Esophagus squamous epithelium (tissue), 5 donors: ENCODE measurements at regions not wholly inside any gene's neighbourhood (a gene's known extent, or its start where the extent isn't known, plus 50 kb on each side); places are given as distances from the start of the nearest gene placed in this dataset.
A peak's percentile ranks its signal among the peaks of the same experiment; 100 is the strongest.

ENCODE experiments used
- DNase-seq: peaks from one replicate; lab custom pipeline; 2025; lab: John Stamatoyannopoulos, UW
- H3K27ac ChIP-seq, 4 donors: fragments of 200-600 bp; sonication (generic); one replicate each; pipeline ENCODE4 v1.5.1; 2016 to 2019; ENCODE audit warnings: mild to moderate bottlenecking in 1 of 4
- H3K27me3 ChIP-seq, 4 donors: fragments of 200-600 bp; sonication (generic); 1 replicate in 3 of 4; 2 replicates in 1 of 4; pipeline versions ENCODE4 v1.5.1 to v1.6.0; 2017 to 2021; ENCODE audit warnings: antibody characterized with exemption in 1 of 4
- H3K36me3 ChIP-seq, 3 donors: fragments of 200-600 bp; sonication (generic); one replicate each; pipeline ENCODE4 v1.5.1; 2016 to 2019
- H3K4me1 ChIP-seq, 3 donors: fragments of 200-600 bp; sonication (generic); one replicate each; pipeline ENCODE4 v1.5.1; 2017 to 2019
- H3K4me3 ChIP-seq, 4 donors: fragments of 200-600 bp; sonication (generic); 1 replicate in 3 of 4; 2 replicates in 1 of 4; pipeline ENCODE4 v1.5.1; 2016 to 2019; ENCODE audit warnings: mild to moderate bottlenecking in 2 of 4, moderate library complexity in 1 of 4
- H3K9me3 ChIP-seq, 3 donors: fragments of 200-600 bp; sonication (generic); one replicate each; pipeline ENCODE4 v1.5.1; 2016 to 2019
- POLR2A ChIP-seq, 4 donors: fragments of 450-650 bp; IDR thresholded peaks; one replicate each; pipeline ENCODE4 v1.6.1; 2017; ENCODE audit warnings: antibody characterized with exemption in 4 of 4, mild to moderate bottlenecking in 4 of 4, moderate library complexity in 3 of 4
- WGBS, 2 donors: methylation state at CpG; one replicate each; pipeline ENCODE4 v1.1.5; 2018; 5-methylcytosine and 5-hydroxymethylcytosine counted together
- intact Hi-C: fragments of 100-400 bp; cut with DNase I; formaldehyde crosslinking; loops from one replicate; pipeline ENCODE4 v1.15.0; 2022
- TF ChIP-seq, protein P1 (sequence below), 6 experiments: fragments of 450-650 bp in 4 of 6; fragments of 200-600 bp in 2 of 6; sonication (generic) in 2 of 6; IDR thresholded peaks; one replicate each; pipeline ENCODE4 v1.5.1; 2016 to 2019; ENCODE audit warnings: antibody characterized with exemption in 6 of 6, mild to moderate bottlenecking in 4 of 6, moderate library complexity in 4 of 6
- donor health status: DM: yes; HTN: yes; CAD: no.

DNA sequence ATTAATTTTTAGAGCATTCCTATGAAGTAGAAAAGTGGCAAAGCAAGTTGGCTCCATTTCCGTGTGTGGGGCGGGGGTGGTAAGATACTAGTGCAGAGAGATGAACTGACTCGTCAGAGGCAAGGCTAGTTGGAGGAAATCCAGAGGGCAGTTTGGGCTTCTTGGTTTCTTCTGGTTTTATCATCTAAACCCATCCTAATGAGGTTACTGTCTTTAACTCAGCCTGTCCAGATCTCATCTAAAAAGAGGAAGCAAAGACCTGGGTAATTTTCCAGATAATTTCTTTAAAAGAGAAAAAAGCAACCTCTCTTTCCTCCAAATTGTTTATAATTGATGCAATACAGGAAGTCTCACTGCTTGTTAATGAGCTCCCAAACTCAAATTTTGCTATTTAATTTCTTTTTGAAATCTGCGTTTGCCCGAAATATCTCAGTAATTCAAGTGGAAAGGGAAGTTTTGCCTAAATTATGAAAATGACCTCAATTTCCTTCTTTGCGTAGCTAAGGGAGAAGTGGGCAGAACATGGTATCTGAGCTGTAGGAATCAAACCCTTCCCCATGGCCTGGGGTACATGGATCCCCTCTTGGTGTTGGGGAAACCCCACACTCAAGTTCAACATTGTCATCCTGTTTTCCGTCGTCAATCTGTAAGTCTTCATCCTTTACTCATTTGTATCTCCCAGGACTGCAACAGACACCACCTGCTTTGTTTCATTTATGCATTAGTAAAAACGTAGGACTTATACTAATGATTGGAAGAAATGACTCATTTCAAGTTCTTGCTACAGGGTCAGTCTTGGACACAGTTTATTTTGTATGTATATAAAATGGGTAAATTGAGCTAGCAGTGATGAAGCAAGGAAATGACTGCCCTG is 89.1 kb upstream of the KLF7 start:
- H3K4me3 ChIP-seq, result no peak overlapping the region
- DNase-seq, result no peak
- no peaks in the 10 kb centered on the region for H3K9me3 ChIP-seq
- peak overlapping the region in 3 of 4 donors; percentile 25 to 75 (median 74) for H3K27ac ChIP-seq
- intact Hi-C loops, result no loop called here
- H3K36me3 ChIP-seq, result no peaks in the 10 kb centered on the region
- peaks cover 19 to 64% (median 23%) of the 10 kb centered on the region in 3 donors for H3K4me1 ChIP-seq
- no peaks in the 10 kb centered on the region for H3K27me3 ChIP-seq
- TF ChIP-seq, protein P1, sequence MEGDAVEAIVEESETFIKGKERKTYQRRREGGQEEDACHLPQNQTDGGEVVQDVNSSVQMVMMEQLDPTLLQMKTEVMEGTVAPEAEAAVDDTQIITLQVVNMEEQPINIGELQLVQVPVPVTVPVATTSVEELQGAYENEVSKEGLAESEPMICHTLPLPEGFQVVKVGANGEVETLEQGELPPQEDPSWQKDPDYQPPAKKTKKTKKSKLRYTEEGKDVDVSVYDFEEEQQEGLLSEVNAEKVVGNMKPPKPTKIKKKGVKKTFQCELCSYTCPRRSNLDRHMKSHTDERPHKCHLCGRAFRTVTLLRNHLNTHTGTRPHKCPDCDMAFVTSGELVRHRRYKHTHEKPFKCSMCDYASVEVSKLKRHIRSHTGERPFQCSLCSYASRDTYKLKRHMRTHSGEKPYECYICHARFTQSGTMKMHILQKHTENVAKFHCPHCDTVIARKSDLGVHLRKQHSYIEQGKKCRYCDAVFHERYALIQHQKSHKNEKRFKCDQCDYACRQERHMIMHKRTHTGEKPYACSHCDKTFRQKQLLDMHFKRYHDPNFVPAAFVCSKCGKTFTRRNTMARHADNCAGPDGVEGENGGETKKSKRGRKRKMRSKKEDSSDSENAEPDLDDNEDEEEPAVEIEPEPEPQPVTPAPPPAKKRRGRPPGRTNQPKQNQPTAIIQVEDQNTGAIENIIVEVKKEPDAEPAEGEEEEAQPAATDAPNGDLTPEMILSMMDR (IDR thresholded peaks at IDR 0.05), result no peak
- WGBS, 2 donors, result 43 to 45% methylated on average over 9 of the region's 9 CpGs

DNA sequence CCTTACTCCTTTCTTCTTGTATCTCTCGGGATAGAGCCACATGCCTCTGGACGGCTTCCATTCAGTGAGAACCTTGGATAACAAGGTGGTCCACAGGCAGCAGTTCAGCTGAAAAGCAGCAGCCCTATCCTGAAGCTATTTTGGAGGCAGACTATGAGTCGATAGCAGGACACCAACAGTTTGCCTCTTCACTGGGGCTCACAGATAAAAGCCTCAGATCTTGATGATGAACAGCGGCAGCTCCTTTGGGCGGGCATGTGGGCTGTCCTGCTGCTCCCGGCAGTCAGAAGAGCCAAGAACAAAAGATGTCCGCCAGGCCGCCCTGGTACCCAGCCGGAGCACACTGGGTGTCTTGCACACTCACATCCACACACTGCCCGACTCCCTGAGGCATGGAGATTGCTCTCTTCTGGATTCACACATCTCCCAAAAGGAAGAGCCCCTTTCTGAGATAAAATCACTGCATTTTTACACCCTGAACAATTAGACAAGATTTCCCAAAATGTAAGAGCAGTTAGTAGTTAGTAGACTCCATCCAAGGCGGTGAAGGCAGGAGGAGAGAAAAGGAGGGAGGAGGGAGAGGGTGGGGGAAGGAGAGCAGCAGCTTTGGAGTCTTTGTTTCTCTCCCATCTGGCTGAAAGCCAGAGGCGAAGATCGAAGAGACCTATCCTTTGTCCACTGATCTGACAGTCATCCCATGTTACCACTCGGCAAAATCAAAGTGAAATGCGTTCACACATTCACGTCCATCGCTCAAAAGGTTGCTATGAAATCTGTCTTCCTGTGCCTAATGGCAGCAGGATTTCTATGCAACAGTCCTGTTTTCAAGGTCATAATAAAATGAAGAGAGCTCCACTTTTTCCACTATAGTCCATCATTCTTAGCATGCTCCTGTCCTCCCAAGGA is 90.1 kb upstream of the KLF7 start:
- DNase-seq, result no peak
- TF ChIP-seq POLR2A (IDR thresholded peaks at IDR 0.05), result no peak
- TF ChIP-seq, protein P1 (IDR thresholded peaks at IDR 0.05), result no peak
- H3K4me3 ChIP-seq, result no peak overlapping the region
- H3K9me3 ChIP-seq, result no peaks in the 10 kb centered on the region
- H3K27ac ChIP-seq, result peak overlapping the region in 3 of 4 donors; percentile 25 to 75 (median 74)
- H3K27me3 ChIP-seq, result no peaks in the 10 kb centered on the region
- peaks cover 17 to 56% (median 19%) of the 10 kb centered on the region in 3 donors for H3K4me1 ChIP-seq
- no peaks in the 10 kb centered on the region for H3K36me3 ChIP-seq
- intact Hi-C loops, result no loop called here
- WGBS, 2 donors, result 88 to 93% methylated on average over 10 to 15 of the region's 17 CpGs

DNA sequence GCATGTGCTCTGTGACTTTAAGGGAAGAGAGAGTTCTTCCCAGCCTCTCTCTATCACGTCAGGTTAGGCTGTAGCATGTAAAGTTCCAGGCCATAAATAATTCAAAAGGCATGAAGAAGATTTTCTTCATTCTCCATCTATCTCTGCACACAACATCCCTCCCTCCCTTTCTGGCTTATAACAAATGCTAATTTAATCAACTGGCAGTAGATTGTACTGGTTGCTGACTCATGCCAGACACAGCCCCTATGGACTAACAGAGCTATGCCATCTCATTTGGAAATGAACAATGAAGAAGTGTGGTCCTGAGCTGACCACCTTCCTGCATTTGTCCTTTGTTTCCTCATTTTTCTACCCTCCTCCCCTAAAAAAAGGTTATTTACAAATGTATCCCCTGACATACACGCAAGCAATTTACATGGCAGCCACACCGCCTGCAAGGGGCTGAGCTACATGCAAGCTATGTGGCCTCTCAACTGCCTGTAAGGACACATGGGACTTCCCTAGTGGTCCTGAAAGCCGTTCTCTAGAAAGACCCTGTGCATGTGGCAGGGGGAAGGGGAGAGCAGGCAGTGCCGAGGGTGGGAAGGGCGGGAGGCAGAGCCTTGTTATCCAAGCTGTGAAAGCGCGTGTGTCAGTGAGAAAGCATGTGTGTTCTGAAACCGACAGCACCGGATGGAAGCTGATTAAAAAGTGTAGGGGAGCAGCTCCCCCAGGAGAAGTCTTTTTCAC is 90.9 kb upstream of the KLF7 start:
- no peaks in the 10 kb centered on the region for H3K9me3 ChIP-seq
- DNase-seq, result no peak
- H3K4me3 ChIP-seq, result no peak overlapping the region
- WGBS, 2 donors, result 60 to 73% methylated on average over 6 to 9 of the region's 10 CpGs
- intact Hi-C loops, result no loop called here
- no peaks in the 10 kb centered on the region for H3K27me3 ChIP-seq
- peaks cover 17 to 56% (median 17%) of the 10 kb centered on the region in 3 donors for H3K4me1 ChIP-seq
- TF ChIP-seq, protein P1 (IDR thresholded peaks at IDR 0.05), result no peak
- no peak for TF ChIP-seq POLR2A (IDR thresholded peaks at IDR 0.05)
- no peaks in the 10 kb centered on the region for H3K36me3 ChIP-seq
- H3K27ac ChIP-seq, result peak overlapping the region in 3 of 4 donors; percentile 74 to 81 (median 75)

DNA sequence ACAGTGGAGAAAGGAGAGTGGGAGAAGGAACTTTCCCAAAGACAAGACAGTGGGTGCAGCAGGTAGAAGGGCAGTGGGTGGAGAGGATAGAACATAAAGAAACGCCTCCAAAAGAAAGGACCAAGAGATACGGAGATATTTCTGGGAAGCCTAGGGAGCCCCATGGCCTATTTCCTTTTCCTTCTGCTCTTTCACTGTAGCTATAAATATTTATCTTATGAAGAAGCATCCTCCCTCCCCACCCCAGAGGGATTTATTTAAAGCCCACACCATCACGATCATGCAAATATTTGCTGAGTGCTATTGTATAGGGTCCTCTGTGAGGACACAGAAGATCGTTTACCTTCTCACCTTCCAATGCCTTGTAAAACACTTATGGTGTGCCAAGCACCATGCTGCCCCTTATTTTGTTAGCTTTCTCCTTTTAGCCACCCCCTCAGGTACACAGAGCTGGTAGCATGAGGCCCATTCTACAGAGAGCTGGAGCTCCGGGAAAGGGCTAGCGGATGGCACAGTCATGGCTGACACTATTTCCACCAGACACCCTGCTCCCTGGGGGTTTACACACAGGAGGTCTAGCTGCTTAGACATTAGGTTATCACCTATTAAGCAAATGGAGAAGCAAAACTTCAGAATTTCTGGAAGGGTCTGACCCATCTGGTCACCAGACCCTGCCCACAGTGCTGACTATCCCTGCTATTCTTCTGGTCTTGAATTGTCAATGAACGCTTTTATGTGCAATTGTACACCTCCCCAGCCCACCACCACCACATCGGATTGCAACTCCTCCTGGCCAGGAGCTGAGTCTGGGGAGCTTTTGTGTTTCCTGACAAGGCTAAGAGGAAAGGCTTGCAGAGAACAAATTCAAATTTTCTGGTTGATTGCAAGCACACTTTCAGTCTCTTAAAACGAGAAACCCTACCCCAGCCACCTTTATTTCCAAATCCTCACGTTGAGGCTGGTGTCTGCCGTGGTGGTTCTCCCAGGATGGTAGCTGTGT is 91.8 kb upstream of the KLF7 start:
- intact Hi-C loops, result no loop called here
- no peak for DNase-seq
- TF ChIP-seq, protein P1 (IDR thresholded peaks at IDR 0.05), result no peak
- no peak for TF ChIP-seq POLR2A (IDR thresholded peaks at IDR 0.05)
- Histone ChIP-seq H3K36me3 (no peaks in the 10 kb centered on the region), H3K4me3 (no peak overlapping the region), H3K27ac (peak overlapping the region; percentile 25 to 81 (median 74)), H3K27me3 (no peaks in the 10 kb centered on the region), H3K9me3 (no peaks in the 10 kb centered on the region), H3K4me1 (peaks cover 17 to 56% (median 17%) of the 10 kb centered on the region in 3 donors)
- 47 to 61% methylated on average over 9 to 11 of the region's 11 CpGs for WGBS, 2 donors
